Stimulated activated CD4-positive, alpha-beta T cell treated with anti-CD3 and anti-CD28 coated beads, Interleukin-4, amount 100 ng/mL, for 48 hours (primary cell): ENCODE measurements at regions not wholly inside any gene's neighbourhood (a gene's known extent, or its start where the extent isn't known, plus 50 kb on each side); places are given as distances from the start of the nearest gene placed in this dataset.
"Not testable (repeated sequence)": the region's sequence is repeated elsewhere in the genome, so short reads cannot be mapped to it uniquely, and the experiment has no call there.

Source experiments
- DNase-seq, 2 donors: peaks; one replicate each; pipeline ENCODE4 v3.0.0-alpha.2; 2020; ENCODE audit warnings: low read depth in 2 of 2

DNA sequence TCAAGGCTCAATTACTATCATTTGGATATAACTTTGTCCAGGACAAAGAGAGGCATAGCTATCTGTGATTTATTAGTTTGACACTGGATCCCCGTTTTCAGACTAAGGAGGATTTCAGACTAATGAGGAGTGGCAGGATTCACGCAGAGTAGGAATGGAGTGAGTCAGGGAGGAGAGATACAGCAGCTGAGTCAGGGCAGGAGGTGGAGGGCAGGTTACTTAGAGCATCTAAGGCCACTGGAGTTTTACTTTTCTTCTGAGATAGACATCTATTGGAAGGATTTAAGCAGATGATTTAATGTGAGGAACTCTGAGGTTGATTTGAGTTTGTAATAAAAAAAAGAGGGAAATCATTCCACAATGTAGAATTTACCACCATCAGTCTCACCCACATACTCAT is 110.6 kb downstream of the RPIA start:
- DNase-seq: not testable (repeated sequence)

DNA sequence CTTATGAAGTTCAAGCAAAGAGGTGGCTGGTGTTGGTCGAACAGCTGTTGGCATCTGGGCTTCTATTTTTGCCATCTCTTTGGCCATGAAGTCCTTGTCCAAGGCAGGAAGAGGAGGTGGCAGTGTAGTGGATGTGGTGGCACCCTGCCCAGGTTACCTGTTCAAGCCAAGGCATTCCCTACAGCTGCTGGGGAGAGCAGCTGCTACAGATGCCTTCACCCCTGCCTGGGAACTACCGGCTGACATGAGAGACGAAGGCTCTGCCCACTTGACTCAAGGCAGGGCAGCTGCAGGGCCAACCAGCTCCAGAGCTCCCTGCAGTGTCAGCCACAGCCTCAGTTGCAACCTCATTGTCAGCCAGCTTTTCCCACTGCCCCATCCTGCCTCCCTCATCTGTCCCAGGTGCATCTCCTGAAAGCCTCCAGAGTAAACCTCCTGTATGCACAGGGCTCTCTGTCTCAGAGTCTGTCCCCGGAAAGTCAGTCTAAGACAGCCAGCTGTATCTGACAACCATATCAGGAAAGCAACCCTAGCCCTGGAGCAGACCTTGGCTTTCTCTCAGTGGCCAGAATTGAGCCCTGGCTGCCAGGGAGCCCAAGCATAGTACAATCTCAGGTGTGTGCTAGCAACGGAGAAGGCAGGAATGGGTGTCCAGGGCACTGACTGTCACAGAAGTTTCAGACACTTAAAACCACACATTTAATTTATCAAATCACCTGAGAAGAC is 115.9 kb downstream of the RPIA start:
- no peak for DNase-seq

DNA sequence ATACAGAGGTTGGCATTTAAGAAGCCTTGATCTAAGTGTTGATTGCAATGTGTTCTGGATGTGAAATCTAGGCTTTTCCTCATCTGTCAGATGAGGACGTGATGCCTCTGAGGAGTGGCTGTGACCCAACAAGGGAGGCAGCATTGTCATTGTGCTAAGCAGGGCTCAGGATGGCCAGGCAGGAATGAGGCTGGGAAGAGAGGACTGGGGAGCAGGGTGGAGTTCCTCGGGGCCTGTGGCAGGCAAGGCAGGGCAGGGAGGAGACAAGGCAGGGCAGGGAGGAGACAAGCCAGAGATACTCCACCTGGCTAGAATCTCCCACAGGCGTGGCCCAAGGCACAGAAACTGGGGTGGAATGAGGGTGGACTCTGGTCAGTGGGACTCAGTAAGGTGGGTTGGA is 116.6 kb downstream of the RPIA start:
- no peak for DNase-seq

DNA sequence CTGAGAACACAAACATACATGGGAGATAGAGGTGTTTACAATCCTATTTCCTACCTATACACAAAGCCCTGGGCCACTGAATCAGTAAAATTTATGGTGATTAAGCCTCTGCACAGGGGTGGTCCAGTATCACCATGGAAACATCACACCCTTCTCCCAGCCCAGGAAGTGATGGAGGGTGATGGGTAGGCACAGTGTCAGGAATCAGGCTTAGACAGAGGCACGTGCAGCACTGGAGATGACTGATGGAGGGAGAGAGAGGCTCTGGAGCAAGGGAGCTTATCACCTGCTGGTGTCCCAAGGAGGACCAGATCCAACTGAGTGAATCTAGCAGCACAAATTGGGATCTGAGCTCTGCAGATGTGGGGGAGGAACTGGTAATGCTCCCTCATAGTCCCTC is 117.2 kb downstream of the RPIA start:
- DNase-seq: no peak

DNA sequence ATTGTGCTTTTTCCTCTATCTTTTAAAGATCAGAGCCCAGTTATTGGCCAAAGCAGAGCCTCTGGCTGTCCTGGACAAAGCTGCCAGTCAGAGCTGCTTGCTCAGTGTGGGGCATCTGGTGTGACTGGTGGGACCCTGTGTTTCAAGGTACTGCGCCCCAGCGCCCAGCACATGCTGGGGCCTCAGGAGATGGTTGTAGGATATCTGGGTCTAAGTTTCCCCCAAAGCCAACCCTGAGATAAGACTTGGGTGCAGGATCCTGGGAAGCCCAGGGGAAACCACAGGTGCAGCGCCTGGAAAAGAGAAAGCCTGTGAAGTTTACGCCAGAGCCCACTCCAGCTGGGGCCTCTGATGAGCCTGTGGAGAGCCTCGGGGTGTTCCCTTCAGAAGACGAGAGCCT is 117.7 kb downstream of the RPIA start:
- DNase-seq: no peak

DNA sequence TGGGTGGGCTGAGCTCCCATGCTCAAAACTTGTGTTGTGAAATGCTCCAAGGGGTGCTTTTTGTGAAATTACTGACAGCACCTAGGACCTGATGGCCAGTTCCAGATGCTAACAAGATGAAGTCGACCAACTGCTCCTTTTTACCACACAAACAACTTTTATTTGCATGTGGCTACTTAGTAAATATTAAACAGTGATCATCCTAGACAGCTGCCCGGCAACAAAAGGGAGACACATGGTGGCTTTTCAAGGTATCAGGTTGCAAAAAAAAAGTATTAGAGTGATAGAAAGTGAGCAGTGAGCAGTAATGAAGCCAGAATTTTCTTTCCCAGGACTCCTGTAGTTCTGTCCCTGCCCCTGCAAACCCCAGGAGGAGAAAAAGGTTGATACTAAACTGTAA is 118.5 kb downstream of the RPIA start:
- no peak for DNase-seq

DNA sequence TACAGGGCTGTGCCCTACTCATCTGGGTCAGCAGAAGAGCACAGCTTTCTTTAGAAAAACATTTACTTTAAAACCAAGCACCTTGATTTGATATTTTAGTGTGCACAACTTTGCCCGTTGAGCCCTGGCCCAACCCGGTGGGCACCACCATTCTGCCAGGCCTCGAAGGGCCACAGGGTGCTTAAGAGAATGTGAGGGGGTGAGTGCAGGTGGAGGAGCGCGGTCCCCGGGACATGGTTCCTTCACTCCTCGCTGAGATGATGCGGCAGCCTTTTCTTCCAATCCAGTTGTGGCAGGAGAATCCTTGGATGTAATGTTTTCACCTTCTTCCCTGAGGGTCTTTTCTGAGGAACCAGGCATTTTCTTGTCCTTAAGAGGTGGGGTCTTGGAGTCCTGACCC is 119.0 kb downstream of the RPIA start:
- no peak for DNase-seq

DNA sequence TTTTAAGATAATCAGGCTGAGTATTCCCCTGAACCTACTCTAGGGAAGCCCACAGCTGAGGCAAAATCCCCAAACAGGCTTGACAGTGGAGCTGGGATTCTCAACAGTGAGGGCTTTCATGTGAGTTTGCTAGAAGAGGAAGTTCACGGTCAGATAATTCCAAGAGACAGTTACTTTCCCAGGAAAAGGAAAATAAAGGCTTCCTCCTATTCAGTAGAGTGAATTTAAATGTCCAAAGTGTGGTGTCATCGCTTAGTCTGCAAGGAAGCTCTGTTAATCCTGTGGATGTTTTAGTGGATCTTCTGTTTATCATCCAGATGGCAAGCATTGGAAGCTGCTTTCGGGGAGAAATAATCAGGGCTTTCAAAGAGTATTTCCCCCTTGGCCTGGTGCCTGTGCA is 119.8 kb downstream of the RPIA start:
- DNase-seq: no peak

DNA sequence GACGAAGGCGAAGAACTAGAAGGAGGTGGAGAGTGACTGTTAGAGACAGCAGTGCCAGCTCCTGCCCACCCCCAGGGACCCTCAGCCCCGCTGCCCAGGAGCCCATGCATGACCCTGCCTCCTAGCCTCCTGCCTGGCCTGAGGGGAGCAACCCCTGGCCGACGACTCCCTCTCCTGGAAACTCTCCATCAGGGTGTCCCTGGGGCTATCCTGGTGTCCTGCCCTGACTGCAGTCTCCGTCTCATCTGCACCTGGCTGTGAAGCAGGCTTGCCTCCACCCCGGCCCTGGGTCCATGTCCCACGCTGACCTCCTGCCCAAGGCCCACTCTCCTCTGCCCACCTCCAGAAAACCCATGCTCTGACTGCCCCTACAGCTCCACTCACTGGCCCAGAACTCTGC is 120.2 kb downstream of the RPIA start:
- DNase-seq: no peak

DNA sequence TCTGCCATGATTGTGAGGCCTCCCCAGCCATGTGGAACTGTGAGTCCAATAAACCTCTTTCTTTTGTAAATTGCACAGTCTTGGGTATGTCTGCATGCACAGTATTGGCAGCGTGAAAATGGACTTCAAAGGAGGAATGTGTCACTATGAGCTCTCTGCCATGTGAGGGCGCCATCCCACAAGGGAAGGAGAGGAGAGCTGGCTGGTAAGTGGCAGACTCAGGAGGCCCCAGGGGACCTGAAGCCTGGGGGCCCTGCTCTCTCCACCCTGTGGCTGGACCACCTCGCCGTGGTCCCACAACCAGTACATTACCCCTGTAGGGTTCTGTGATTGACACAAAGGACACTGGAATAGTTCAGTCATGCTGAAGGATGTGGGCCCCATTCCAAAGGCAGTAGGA is 122.1 kb downstream of the RPIA start:
- no peak for DNase-seq

DNA sequence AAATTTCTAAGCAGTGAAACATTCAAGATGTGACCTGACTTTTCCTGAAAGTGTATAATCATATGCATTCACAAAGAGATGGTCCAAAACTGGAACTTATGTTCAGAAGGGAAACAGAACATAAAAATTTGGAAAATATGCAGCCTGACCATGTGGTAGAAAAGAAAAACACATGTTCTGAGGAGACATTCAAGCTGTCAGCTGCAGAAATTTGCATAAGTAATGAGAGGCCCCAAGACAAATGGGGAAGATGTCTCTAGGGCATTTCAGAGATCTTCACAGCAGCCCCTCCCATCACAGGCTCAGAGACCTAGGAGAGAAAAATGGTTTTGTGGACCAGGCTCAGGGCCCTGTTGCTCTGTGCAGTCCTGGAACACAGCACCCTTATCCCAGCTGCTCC is 123.8 kb downstream of the RPIA start:
- DNase-seq: no peak

DNA sequence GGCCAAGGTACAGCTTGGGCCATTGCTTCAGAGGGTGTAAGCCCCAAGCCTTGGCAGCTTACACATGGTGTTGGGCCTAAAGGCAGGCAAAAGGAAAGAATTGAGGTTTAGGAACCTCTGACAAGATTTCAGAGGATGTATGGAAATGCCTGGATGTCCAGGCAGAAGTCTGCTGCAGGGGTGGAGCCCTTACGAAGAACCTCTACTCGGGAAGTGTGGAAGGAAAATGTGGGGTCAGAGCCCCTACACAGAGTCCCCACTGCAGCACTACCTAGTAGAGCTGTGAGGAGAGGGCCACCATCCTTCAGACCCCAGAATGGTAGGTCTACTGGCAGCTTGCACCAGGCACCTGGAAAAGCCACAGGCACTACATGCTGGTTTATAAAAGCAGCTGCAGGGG is 124.2 kb downstream of the RPIA start:
- no peak for DNase-seq

DNA sequence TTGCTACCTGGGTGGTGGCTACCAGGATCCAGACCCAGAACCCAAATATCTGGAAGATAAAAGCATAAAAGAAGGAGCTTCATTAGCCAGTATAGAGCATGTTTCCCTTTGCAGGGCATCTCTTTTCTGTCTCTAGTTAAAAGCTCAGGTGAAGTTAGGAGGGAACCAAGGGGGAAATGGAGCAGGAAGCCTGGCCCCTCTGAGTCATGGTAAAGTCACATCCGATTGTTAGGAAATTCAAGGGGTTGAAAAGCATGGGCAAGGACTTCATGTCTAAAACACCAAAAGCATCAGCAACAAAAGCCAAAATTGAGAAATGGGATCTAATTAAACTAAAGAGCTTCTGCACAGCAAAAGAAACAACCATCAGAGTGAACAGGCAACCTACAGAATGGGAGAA is 126.9 kb downstream of the RPIA start:
- no peak for DNase-seq

DNA sequence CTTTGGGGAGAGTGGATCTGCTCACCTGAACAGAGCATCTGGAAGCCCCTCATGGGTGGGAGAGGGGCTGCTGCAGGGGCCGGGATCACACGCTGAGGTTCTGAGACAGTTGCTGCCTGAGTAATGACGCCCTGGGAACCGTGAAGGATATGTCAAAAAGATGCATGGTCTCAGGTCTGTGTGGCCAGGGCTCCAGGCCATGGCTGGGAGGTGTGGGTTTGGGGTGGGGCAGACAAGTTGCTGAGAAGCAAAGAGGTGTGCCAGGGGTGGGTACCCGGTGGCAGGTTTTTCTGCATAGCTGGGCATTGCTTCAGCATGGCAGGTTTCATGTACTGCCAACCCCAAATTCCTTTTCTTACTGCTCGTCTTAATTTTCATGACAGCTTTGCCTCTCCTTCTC is 133.5 kb downstream of the RPIA start:
- DNase-seq: no peak

DNA sequence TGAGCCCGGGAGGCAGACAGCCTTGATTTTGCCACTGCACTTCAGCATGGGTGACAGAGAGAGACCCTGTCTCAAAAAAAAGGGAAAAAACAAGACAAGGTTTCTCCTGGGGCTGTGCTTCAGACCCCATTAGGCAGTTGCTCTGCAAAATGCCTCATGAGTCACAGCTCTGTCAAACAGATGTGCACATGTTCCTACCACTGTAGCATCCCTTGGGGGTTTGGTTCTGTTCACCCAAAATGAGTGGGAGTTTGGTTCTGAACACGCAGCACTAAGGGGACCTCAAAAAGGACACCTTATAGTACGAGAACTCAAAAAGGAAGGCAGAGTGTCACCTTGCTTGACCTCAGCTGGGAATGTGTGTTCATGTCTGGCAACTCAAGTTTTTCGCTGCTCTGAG is 134.9 kb downstream of the RPIA start:
- DNase-seq: no peak

DNA sequence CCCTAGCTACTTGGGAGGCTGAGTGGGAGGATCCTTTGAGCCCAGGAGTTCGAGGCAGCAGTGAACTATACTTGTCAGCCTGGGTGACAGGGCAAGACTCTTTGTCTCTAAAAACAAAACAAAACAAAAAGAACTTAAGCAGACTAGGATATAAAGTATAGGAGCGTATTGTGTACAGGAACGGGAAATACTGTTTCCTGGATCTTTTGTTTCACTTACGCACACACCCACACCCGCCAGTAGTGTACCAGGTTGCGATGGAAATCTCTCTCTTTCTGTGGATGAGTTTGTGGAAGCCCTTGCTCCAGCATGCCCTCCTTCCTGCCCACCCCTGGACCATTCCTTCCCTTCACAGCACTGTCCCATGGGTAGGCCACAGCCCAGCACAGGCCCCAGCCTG is 136.3 kb downstream of the RPIA start:
- no peak for DNase-seq

DNA sequence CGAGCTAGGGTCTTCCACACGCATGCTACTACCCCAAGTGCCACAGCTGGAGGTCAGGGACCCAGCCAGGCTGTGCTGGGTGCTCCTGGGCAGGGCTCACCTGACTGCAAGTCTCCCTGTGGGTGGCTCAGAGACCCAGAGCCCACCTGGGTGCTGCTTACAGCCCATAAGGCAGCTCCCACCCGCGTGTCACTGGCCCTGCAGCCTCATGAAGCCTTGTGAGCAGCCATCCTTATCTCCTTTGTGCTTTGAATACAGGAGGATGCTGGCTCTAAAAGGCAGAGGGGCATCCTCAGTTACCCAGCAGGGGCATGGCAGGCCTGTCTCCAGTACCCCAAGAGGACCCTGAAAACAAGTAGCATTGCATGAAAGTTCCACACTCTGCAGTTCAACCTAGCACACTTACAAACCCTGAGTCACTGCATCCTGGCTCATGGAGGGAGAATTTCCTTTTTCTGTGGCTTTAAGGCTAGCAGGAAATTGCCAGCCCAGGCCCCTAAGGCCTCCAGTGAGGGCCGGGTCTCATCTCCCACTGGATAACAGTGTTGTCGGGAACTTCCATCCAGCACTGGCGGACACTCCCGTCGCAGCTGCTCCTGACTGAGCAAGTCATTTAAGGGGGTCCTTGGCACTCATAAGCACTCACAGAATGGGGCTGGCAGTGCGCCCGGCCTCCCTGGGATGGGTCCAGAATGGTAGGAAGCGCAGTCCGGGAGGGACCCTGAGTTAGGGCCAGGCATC is 137.1 kb downstream of the RPIA start:
- no peak for DNase-seq

DNA sequence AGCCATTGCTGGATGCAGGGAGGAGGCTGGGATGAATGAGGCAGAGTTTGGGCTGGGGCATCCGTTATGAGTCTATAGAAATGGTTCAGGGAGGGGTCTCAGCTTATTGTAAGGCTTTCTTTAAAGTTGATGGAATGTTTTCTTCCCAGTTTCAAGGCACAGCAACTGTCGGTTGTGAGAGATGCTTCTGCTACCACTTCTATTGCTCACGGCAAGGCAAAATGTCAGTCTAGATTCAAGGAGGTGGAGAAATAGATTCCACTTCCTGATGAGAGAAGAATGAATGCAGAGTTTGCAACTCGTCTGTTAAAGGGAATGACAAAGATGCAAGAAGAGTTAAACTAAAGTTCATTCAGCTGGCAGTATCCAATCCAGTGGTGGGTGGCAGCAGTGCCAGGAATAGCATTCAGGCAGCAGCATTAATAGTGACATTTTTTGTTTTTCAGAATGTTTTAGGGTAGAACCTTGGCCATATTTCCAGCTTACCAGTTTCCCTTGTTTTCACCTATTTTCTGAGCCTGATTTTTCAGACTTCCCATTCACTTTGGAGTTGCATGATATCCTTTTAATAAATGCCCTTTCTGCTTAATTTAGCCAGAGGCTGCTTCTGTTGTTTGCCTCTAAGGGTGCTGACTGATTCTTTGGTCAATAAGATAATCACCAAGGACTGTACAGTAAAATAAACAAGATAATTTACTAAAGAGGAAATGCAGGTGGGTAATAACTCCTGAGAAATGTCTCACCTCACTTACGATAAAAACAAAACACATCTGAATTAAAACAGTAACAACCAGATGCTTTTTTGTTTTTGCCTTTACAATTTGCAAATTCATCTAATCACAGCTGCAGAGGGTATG is 138.4 kb downstream of the RPIA start:
- DNase-seq: no peak

DNA sequence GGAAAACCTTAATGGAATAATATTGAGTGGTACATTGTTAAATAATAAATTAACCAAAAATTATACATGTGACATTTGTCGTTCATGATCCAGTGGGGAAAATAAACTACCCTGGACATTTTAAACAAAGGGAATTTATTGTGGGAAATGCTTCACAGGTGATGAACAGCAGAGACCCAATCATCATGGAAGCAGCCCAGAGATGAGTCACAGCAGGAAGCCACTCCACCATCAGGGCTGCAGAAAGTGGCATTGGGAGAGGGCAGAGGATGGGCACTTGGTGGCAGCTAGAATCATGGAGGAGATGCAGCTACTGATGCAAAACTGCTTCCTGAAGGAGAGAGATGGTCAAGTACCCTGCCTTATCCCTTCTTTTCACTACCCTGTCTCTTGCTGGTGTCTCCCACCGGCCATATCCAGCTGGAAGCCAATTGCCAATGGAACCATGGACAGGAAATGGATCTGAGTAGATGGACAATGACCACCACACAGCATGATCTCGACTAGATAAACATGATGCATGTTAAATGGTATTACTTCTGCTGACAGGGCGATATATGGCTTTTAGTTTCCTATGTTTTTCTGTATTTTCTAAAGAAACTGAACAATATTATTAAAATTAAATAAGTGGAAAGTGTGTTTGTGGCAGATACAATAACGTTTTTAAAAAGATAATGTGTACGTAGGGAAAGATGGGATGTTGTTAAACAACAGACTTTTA is 139.8 kb downstream of the RPIA start:
- DNase-seq: no peak

DNA sequence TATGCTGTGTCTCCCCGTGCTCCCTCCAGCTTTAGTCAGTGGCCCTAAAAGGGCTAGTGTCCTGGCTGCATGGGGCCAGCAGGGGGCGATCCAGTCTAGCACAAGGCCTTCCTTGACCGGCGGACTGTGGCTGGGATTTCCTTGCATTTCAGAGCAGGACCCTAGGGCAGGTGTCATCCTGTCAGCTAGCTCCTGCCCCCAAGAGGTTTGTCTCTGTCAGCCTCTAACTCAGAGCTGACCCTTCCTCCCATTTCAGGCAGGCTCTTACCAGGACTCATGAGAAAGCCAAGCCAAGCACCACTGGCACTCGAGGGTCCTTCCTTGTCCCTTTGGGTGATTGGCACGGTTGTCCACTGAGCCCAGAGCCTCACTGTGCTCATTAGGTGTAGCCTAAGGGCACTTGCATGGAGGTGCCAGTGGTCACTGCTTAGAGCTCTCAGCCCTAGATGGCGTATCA is 140.3 kb downstream of the RPIA start:
- DNase-seq: peak; percentile 20 to 55

DNA sequence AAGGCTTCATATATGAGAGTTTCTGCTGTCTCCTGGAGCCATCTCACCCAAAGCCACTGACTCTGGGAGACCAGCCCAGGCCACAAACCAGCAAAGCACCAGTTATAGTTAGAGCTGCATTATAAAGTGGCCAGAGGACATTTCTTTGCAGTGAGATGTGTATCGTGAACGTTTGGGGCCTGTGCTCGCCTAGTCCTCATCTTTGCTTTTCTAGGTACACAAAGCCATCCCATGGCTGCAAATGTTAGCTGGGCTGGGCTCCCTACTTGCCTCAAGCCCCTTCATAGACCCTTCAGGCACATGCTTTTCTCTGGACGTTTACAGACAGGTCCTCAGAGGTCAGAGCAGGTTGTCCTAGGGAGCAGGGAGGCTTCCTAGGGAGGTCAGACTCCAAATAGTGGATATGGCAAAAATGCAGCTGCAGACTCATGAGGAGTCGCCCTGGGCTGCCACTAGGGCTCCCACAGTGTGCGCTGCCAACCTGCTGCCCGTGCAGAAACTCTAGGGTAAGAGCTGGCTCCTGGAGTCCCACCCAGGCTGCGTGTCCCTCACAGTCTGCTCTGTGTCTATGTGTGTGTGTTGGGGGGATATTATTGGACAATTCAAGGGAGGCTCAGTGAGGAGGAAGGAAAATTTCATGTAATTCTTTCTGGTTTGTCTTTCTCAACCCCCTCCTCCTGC is 141.0 kb downstream of the RPIA start:
- DNase-seq: no peak
